ENCODE measurements at regions not wholly inside any gene's neighbourhood (a gene's known extent, or its start where the extent isn't known, plus 50 kb on each side); places are given as distances from the start of the nearest gene placed in this dataset.
"Not testable (repeated sequence)": the region's sequence is repeated elsewhere in the genome, so short reads cannot be mapped to it uniquely, and the experiment has no call there.

GRCh38 chrX:107296184-107296583 lies 89.8 kb downstream of the DNAAF6 start:
- DNase-seq = not testable (repeated sequence)

DNA sequence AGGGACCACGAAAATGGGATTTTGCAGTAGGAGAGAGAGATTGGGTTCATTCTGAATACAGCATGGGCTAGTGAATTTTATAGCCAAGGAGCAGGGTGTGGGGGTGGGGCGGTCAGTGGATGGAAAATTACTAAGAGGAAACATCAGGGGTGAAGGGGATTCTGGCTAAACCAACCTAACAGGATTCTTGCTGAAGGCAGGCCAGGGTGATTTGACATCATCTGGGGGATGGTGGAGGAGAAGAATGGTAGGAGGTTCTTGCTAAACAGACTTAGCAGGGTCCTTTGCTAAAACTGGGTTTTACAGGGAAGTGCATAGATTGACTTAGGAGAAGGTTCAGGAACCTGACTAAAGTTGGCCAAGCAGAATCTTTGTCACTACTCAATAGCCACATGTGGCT lies 91.9 kb downstream of the DNAAF6 start:
- no peak for DNase-seq

GRCh38 chrX:107301253-107301652 lies 94.8 kb downstream of the DNAAF6 start:
- peak; percentile 8 for DNase-seq

GRCh38 chrX:107304141-107304540 lies 97.7 kb downstream of the DNAAF6 start:
- DNase-seq = no peak

DNA sequence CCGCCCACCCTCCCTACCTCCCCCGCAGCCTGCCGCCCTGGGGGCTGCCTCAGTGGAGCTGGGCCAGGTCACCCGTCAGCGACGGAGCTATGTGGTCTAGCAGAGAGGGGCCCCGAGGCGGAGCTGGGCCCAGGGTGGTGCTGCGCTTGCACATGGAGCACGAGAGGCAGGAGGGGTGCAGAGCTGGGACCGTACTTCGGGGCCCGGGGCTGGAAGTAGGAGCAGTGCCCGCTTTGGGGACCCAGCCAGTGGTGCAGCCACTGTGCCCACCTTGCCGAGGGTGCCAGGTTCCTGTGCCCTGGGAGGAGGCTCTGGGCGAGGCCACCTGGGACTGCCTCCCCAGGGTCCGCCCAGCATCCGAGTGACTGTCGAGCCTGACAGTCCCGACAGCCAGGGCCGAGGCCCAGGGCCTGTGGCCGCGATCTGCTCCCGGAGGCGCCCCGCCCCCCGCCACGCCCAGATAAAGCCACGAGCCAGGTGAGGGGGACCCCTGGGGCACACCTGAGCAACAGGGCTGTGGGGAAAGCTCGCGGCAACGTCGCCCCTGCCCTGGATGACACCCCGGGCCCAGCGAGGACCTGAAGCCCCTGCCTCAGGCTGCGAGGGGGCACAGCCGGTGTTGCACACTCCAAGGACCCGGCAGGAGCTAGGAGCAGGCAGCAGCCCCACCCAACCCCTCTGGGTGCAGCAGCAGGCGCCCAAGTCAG lies 117.5 kb downstream of the DNAAF6 start:
- DNase-seq = no peak

DNA sequence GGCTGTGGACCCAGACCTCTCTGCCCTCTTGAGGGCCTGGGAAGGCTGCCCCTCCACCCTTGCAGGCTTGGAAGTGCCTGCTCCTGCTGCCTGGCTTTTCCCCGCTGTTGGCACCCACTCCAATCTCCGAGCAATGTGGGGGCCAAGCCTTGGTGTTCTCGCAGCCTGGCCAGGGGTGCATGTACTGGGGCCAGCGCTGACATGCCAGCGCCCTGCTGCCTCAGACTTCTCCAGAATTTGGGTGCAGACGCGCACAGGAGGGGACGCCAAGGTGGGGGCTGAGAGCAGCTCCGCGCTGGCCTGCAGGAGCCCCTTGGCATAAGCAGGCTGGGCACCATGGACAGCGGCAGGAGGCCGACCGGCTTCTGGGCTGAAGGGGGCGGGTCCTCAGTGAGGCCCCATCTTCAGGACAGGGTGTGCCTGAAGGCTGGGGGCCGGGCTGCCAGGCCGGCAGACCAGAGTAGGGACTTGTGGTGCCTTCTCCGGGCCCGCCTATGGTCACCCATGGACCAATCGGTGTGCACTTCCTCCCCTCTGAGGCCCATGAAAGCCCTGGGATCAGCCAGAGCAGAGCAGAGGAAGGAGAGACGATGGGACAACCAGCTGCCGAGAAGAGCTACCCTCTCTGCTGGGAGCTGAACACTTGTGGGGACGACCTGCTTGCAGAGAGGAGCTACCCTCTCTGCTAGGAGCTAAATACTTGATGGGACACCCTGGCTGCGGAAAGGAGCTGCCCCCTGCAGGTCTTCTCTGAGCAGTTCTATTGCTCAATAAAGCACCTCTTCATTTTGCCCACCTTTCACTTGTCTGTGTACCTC lies 118.3 kb downstream of the DNAAF6 start:
- DNase-seq = no peak

GRCh38 chrX:107325467-107325866 lies 119.1 kb downstream of the DNAAF6 start:
- no peak for DNase-seq

DNA sequence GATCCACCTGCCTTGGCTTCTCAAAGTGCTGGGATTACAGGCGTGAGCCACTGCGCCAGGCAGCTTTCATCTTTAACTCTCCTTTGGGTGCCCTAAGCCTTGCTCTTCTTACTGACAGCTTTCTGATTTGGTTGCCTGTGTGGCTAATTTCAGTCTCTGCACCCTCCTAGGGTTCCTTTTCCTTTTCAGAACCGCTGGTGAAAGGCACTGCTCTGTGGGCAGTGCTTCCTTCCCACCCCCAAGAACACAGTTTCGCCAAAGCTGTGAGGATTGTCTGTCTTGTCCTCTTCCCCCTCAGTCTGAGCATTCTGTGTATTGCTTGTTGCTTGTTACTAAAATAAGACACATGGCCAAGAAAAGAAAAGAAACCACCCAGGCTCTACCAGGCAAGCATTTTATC lies 101.4 kb upstream of the FRMPD3 start:
- DNase-seq = no peak

DNA sequence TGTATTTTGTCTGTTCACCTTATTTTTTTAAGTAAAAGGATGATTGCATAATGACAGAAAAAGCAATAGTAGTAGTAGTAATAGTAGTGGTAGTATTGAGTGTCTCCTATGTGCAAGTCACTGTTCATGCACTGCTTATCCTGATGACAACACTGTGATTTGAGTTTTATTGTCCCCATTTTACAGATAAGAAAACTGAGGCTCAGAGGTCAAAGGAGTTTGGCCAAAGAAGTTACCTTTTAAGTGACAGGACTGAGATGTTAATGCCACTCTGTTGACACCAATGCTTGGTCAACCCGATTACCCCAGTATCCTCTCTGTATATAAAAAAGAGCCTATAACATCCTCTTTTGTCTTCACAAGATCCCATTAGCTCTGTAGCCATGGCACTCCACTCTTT lies 100.5 kb upstream of the FRMPD3 start:
- no peak for DNase-seq

DNA sequence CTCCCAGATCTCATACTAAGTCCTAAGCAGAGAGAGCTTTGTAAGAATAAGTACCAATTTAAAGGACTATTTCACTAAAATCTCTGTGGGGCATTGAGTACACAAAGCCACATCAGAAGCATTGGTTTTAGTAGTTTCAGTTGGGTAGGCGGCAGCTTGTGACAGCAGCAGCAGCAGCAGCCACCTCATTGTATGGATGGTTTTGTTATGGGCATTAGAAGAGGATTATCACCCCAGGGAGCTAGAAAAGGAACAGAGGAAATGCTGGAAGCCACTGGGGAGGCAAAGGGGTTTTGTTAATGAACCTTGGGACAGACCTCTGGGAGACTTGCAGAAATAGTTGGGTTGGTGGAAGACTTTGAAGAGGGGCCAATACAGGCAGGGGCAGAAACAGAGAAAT lies 93.9 kb upstream of the FRMPD3 start:
- DNase-seq = peak; percentile 17

DNA sequence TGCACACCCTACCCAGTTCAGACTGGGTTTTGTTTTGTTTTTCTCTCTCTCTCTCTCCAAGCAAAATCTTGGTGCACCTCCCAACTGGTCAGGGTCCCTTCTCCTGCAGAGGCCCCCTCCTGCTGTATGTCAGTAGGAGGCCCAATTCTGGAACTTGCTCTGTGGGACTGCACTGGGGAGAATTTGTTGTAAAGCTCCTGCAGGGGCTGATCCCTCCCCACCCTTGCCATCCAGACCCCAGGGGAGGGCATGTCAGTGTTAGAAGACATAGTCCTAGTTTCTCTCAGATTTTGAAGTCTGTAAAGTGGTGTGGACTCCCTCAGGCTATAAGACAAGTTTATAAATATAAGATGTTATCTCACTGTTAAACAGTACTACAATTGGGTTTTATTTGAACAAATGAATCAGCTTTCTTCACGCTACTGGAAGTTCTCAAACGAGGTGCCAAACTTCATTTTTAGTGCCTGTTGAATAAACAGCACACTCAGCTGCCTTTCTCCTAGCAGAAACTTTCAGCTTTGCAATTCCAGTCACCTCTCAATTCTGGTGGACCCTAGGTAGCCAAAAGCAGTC lies 88.6 kb upstream of the FRMPD3 start:
- no peak for DNase-seq

DNA sequence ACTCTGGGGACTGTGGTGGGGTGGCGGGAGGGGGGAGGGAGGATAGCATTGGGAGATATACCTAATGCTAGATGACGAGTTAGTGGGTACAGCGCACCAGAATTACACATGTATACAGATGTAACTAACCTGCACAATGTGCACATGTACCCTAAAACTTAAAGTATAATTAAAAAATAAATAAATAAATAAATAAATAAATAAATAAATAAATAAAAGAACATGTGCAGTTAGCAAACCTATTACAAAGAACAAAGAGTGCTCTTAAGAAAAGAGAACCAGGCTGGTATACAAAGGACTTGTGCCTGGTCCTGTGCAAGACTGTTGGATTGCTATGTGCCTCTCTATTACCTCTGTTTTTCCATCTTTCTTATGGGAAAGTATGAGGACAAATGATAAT lies 79.3 kb upstream of the FRMPD3 start:
- DNase-seq = not testable (repeated sequence)

- DNase-seq = no peak
Measured at GRCh38 chrX:107374132-107374531, 75.3 kb upstream of the FRMPD3 start.

GRCh38 chrX:107374831-107375230 lies 74.6 kb upstream of the FRMPD3 start:
- DNase-seq = no peak

DNA sequence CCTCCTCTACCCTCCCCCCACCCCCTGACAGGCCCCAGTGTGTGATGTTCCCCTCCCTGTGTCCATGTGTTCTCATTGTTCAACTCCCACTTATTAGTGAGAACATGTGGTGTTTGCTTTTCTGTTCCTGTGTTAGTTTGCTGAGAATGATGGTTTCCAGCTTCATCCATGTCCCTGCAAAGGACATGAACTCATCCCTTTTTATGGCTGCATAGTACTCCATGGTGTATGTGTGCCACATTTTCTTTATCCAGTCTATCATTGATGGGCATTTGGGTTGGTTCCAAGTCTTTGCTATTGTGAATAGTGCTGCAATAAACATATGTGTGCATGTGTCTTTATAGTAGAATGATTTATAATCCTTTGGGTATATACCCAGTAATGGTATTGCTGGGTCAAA lies 73.3 kb upstream of the FRMPD3 start:
- not testable (repeated sequence) for DNase-seq

GRCh38 chrX:107384397-107385105 lies 64.9 kb upstream of the FRMPD3 start:
- no peak for DNase-seq

DNA sequence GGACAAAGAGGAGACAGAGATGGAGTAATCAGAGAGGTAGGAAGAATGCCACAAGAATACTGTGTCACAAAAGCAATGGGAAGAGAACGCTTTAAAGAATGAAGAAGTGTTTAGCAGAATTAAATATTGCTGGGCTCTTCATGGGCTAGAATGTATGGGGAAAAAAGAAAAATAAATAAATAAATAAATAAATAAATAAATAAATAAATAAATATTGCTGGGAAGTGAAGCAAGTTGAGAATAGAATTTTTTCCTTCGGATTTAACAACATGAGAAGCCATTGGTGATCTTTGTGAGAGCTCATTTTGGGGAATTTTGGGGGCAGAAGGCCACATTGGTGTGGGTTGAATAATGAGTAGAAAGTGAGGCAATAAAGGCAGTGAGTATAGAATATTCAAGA lies 59.7 kb upstream of the FRMPD3 start:
- DNase-seq = no peak

GRCh38 chrX:107393656-107394055 lies 55.8 kb upstream of the FRMPD3 start:
- DNase-seq = not testable (repeated sequence)

- no peak for DNase-seq
Measured at GRCh38 chrX:107396235-107396634, 53.2 kb upstream of the FRMPD3 start.

DNA sequence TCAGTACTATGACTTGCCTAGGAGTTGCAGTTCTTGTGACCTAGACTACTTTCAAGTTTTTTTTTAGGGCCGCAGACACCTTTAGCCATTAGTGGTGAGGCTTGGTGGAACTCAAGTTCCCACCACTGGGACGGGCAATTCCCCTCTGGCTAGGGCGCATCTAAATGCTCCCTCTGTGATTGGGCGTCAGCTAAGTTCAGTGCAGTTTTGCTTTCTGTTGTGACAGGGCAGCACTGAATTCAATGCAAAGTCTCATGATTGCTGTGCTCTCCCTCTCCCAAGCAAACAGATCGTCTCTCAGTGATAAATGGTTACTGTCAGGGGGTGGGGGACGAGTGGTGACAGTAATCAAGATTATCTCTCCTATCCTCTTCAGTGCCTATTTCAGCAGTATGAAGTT lies 52.7 kb upstream of the FRMPD3 start:
- DNase-seq = no peak

DNA sequence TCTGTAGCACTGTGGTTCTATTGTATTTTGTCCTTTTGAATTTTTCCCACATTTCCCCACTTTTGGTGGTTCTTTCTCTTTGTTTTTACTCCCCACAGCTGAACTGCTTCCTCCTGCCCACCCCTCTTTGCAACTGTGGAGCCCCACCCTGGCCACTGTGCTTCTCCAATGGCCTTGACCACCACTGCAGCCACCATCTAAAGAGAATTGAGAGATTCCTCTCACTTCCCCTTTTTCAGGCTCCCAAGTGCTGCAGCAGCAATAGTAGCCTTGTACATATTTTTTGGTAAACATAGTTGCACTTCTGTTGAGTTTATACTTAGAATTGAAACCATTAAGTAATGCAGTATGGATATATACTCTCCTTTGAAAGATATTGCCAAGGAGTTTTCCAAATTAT lies 51.3 kb upstream of the FRMPD3 start:
- DNase-seq = no peak
